KMS-11 (cell line): ENCODE measurements at regions not wholly inside any gene's neighbourhood (a gene's known extent, or its start where the extent isn't known, plus 50 kb on each side); places are given as distances from the start of the nearest gene placed in this dataset.

Experiments used
- H2AFZ ChIP-seq: fragments of 200-600 bp; sonication (generic); 2 replicates; pipeline ENCODE4 v1.6.1; 2016; ENCODE audit warnings: antibody characterized with exemption, mixed run types, low read depth
- H3K27ac ChIP-seq: fragments of 200-600 bp; sonication (generic); 2 replicates; pipeline ENCODE4 v1.6.1; 2016; ENCODE audit warnings: mild to moderate bottlenecking, mixed run types
- H3K27me3 ChIP-seq: fragments of 200-600 bp; sonication (generic); 2 replicates; pipeline ENCODE4 v1.6.1; 2017; ENCODE audit warnings: mild to moderate bottlenecking, low read depth, mixed run types, moderate library complexity; ENCODE audit not compliant: insufficient read depth
- H3K36me3 ChIP-seq: fragments of 200-600 bp; sonication (generic); 2 replicates; pipeline ENCODE4 v1.6.1; 2017; ENCODE audit warnings: mild to moderate bottlenecking, mixed run types; ENCODE audit not compliant: insufficient read depth
- H3K4me1 ChIP-seq: fragments of 200-600 bp; sonication (generic); 2 replicates; pipeline ENCODE4 v1.6.1; 2016; ENCODE audit warnings: mild to moderate bottlenecking, low read depth, mixed run types; ENCODE audit not compliant: poor library complexity, severe bottlenecking
- H3K4me2 ChIP-seq: fragments of 200-600 bp; sonication (generic); 2 replicates; pipeline ENCODE4 v1.7.0; 2016; ENCODE audit warnings: mild to moderate bottlenecking, mixed run types
- H3K4me3 ChIP-seq: fragments of 200-600 bp; sonication (generic); IDR thresholded peaks from 2 replicates; pipeline ENCODE4 v1.6.1; 2017; ENCODE audit warnings: low read depth, low read length, mixed read lengths; ENCODE audit not compliant: insufficient read depth
- H3K79me2 ChIP-seq: fragments of 200-600 bp; sonication (generic); 2 replicates; pipeline ENCODE4 v1.6.1; 2016; ENCODE audit warnings: low read depth, mixed run types; ENCODE audit not compliant: insufficient read depth
- H3K9ac ChIP-seq: fragments of 200-600 bp; sonication (generic); 2 replicates; pipeline ENCODE4 v1.6.1; 2016; ENCODE audit warnings: mild to moderate bottlenecking, mixed run types
- H4K20me1 ChIP-seq: fragments of 200-600 bp; sonication (generic); 2 replicates; pipeline ENCODE4 v1.6.1; 2016; ENCODE audit warnings: mild to moderate bottlenecking, mixed run types; ENCODE audit not compliant: insufficient read depth
- TF ChIP-seq, protein P1 (sequence below): fragments of 200-600 bp; sonication (generic); conservative IDR thresholded peaks from 2 replicates; pipeline ENCODE4 v1.6.1; 2017; ENCODE audit warnings: low read depth, mild to moderate bottlenecking, antibody characterized with exemption, low read length, moderate library complexity, mixed read lengths

DNA sequence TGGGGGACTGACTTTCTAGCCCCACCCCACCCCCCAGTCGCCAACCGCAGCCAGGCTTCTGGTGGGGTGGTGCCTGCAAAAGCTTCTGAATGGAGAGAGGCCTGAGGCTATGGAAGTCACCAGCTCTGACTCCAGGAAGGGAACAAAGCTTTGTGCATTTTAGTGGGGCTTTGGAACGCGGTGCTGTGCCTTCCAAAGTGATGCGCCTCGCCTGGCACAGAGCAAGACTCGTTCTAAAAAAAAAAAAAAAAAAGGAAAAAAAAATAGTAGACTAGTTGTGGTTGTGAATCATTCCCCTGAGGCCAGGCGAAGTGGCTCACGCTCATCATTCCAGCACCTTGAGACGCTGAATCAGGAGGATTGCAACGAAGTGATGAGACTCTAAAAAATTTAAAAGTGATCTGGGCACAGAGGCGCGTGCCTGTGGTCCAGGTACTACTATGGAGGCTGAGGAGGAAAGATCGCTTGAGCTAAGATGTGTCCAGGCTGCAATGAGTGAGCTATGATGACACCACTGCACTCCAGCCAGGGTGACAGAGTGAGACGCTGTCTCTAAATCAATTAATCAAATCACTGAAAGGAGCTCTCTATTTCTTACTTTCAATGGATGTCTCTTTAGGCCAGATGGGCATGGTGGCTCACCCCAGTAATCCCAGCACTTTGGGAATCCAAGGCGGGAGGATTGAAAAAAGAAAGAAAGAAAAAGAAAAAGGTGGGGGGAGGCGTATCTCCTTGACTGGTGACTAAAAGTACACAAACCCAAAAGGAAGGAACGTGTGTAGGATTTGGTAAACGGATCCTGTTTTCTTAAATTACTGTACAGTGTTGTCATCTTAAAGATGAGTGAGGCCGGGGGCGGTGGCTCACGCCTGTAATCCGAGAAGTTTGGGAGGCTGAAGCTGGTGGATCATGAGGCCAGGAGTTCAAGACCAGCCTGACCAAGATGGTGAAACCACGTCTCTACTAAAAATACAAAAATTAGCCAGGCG, 259.6 kb upstream of the ALG10B start:
- Histone ChIP-seq H3K36me3 (no peaks in the 10 kb centered on the region), H3K27ac (no peak overlapping the region), H3K4me1 (no peaks in the 10 kb centered on the region), H4K20me1 (no peaks in the 10 kb centered on the region), H3K4me2 (no peak overlapping the region), H3K27me3 (no peaks in the 10 kb centered on the region), H3K4me3 (no peak overlapping the region), H3K9ac (no peak overlapping the region), H3K79me2 (no peaks in the 10 kb centered on the region), H2AFZ (no peak overlapping the region)
- TF ChIP-seq, protein P1, sequence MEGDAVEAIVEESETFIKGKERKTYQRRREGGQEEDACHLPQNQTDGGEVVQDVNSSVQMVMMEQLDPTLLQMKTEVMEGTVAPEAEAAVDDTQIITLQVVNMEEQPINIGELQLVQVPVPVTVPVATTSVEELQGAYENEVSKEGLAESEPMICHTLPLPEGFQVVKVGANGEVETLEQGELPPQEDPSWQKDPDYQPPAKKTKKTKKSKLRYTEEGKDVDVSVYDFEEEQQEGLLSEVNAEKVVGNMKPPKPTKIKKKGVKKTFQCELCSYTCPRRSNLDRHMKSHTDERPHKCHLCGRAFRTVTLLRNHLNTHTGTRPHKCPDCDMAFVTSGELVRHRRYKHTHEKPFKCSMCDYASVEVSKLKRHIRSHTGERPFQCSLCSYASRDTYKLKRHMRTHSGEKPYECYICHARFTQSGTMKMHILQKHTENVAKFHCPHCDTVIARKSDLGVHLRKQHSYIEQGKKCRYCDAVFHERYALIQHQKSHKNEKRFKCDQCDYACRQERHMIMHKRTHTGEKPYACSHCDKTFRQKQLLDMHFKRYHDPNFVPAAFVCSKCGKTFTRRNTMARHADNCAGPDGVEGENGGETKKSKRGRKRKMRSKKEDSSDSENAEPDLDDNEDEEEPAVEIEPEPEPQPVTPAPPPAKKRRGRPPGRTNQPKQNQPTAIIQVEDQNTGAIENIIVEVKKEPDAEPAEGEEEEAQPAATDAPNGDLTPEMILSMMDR, result no peak

DNA sequence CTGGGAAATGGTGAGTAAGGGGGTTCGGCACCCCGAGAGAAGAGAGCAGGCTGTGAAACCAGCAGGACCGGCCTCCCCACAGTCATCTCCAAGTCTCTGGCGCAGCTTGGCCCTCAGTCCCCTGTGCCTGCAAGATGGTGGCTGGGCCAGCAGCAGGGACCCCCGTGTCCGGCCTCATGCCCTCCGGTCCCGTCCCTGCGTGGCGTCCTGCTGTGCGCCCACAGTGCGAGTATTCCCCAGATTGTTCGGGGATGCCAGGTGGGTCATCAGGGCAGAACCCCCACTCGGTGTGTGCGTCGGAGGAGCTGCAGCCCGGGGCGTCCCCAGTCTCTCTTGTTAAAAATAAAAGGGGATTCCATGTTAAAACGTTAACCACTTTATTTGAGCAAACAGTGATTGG, 216.9 kb upstream of the ALG10B start:
- Histone ChIP-seq H4K20me1 (no peaks in the 10 kb centered on the region), H2AFZ (no peak overlapping the region), H3K4me3 (no peak overlapping the region), H3K27ac (no peak overlapping the region), H3K4me1 (no peaks in the 10 kb centered on the region), H3K79me2 (no peaks in the 10 kb centered on the region), H3K36me3 (no peaks in the 10 kb centered on the region), H3K4me2 (no peak overlapping the region), H3K9ac (no peak overlapping the region), H3K27me3 (no peaks in the 10 kb centered on the region)
- TF ChIP-seq, protein P1, result no peak

DNA sequence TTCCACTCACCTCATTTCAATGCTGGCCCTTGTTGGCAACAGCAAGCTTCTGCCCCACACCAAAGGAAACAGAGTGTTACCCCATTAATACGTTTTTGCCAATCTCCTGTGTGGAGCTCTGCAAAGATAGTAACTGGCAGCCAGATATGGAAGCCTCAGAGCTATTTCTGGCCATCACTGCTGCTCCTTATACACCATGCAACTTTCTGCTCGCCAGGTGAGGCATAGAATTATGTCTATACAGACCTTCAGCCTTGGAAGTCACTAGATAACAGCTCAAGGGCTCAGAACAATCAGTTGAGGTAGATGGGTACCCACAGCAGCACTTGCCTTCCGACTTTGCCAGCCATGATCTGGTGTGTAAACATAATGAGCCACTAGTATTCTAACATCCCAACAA, 214.8 kb upstream of the ALG10B start:
- Histone ChIP-seq H3K9ac (no peak overlapping the region), H3K4me2 (no peak overlapping the region), H3K36me3 (no peaks in the 10 kb centered on the region), H3K4me1 (no peaks in the 10 kb centered on the region), H3K27ac (no peak overlapping the region), H3K27me3 (no peaks in the 10 kb centered on the region), H3K4me3 (no peak overlapping the region), H3K79me2 (no peaks in the 10 kb centered on the region), H4K20me1 (no peaks in the 10 kb centered on the region), H2AFZ (no peak overlapping the region)
- TF ChIP-seq, protein P1, result no peak

DNA sequence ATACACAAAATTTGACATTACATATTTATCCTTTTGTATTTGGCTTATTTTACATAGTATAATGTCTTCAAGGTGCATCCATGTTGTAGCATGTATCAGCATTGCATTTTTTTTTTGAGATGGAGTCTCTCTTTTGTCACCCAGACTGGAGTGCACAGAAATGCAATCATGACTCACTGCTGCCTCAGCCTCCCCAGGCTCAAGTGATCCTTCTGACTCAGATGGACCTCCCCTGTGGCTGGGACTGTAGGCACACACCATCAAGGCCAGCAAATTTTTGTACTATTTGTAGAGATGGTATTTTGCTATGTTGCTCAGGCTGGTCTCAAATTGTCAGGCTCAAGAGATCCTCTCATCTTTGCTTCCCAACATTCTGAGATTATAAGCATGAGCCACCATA, 214.4 kb upstream of the ALG10B start:
- Histone ChIP-seq H3K79me2 (no peaks in the 10 kb centered on the region), H4K20me1 (no peaks in the 10 kb centered on the region), H3K27me3 (no peaks in the 10 kb centered on the region), H3K4me3 (no peak overlapping the region), H3K4me2 (no peak overlapping the region), H3K36me3 (no peaks in the 10 kb centered on the region), H3K9ac (no peak overlapping the region), H3K27ac (no peak overlapping the region), H2AFZ (no peak overlapping the region), H3K4me1 (no peaks in the 10 kb centered on the region)
- TF ChIP-seq, protein P1, result no peak
